ENCODE measurements at regions not wholly inside any gene's neighbourhood (a gene's known extent, or its start where the extent isn't known, plus 50 kb on each side); places are given as distances from the start of the nearest gene placed in this dataset.

- no peak for DNase-seq (ENCODE audit: low spot score)
Measured at GRCh38 chr19:32202244-32202643, 143.2 kb upstream of the ZNF507 start.

- no peak for DNase-seq (ENCODE audit: low spot score)
Measured at GRCh38 chr19:32203161-32203560, 142.2 kb upstream of the ZNF507 start.

GRCh38 chr19:32206065-32206464 lies 139.3 kb upstream of the ZNF507 start:
- DNase-seq (ENCODE audit: low spot score): no peak

- DNase-seq (ENCODE audit: low spot score): no peak
Measured at GRCh38 chr19:32208060-32208459, 137.3 kb upstream of the ZNF507 start.

- no peak for DNase-seq (ENCODE audit: low spot score)
Measured at GRCh38 chr19:32219392-32219791, 126.0 kb upstream of the ZNF507 start.

GRCh38 chr19:32219881-32220472 lies 125.4 kb upstream of the ZNF507 start:
- no peak for DNase-seq (ENCODE audit: low spot score)

- no peak for DNase-seq (ENCODE audit: low spot score)
Measured at GRCh38 chr19:32220951-32221350, 124.5 kb upstream of the ZNF507 start.

- no peak for DNase-seq (ENCODE audit: low spot score)
Measured at GRCh38 chr19:32222556-32222955, 122.9 kb upstream of the ZNF507 start.

- no peak for DNase-seq (ENCODE audit: low spot score)
Measured at GRCh38 chr19:32223106-32223505, 122.3 kb upstream of the ZNF507 start.

- no peak for DNase-seq (ENCODE audit: low spot score)
Measured at GRCh38 chr19:32223595-32224370, 121.6 kb upstream of the ZNF507 start.

- peak; percentile 22 for DNase-seq (ENCODE audit: low spot score)
Measured at GRCh38 chr19:32224371-32225244, 120.8 kb upstream of the ZNF507 start.

- DNase-seq (ENCODE audit: low spot score): no peak
Measured at GRCh38 chr19:32227561-32228165, 117.7 kb upstream of the ZNF507 start.

- no peak for DNase-seq (ENCODE audit: low spot score)
Measured at GRCh38 chr19:32230441-32230840, 115.0 kb upstream of the ZNF507 start.

GRCh38 chr19:32231020-32231419 lies 114.4 kb upstream of the ZNF507 start:
- no peak for DNase-seq (ENCODE audit: low spot score)

GRCh38 chr19:32231691-32232090 lies 113.7 kb upstream of the ZNF507 start:
- DNase-seq (ENCODE audit: low spot score): no peak

- DNase-seq (ENCODE audit: low spot score): no peak
Measured at GRCh38 chr19:32232449-32232848, 113.0 kb upstream of the ZNF507 start.

- DNase-seq (ENCODE audit: low spot score): no peak
Measured at GRCh38 chr19:32233091-32233490, 112.3 kb upstream of the ZNF507 start.

- DNase-seq (ENCODE audit: low spot score): peak; percentile 15
Measured at GRCh38 chr19:32233885-32234284, 111.5 kb upstream of the ZNF507 start.

- no peak for DNase-seq (ENCODE audit: low spot score)
Measured at GRCh38 chr19:32234663-32235217, 110.7 kb upstream of the ZNF507 start.

GRCh38 chr19:32238076-32238475 lies 107.3 kb upstream of the ZNF507 start:
- DNase-seq (ENCODE audit: low spot score): no peak

GRCh38 chr19:32240316-32240715 lies 105.1 kb upstream of the ZNF507 start:
- no peak for DNase-seq (ENCODE audit: low spot score)

- DNase-seq (ENCODE audit: low spot score): no peak
Measured at GRCh38 chr19:32241306-32241705, 104.1 kb upstream of the ZNF507 start.
